GM12878 (cell line): ENCODE measurements at regions not wholly inside any gene's neighbourhood (a gene's known extent, or its start where the extent isn't known, plus 50 kb on each side); places are given as distances from the start of the nearest gene placed in this dataset.

Source experiments
- TAF1 ChIP-seq: IDR thresholded peaks from 2 replicates; pipeline ENCODE4 v1.6.1; 2011; ENCODE audit warnings: mild to moderate bottlenecking, low read depth, low read length, borderline replicate concordance
- TF ChIP-seq, protein P1 (sequence below), 3 experiments: IDR thresholded peaks in 2 of 3; conservative IDR thresholded peaks in 1 of 3; 2 replicates each; pipeline ENCODE4 v1.5.1; 2011; ENCODE audit warnings: low read depth in 3 of 3, low read length in 3 of 3, mild to moderate bottlenecking in 3 of 3, control low read depth in 2 of 3, moderate library complexity in 2 of 3, inconsistent platforms in 1 of 3, mixed read lengths in 1 of 3; ENCODE audit not compliant: control insufficient read depth in 2 of 3, insufficient read depth in 1 of 3; ENCODE audit errors: extremely low read depth in 1 of 3

DNA sequence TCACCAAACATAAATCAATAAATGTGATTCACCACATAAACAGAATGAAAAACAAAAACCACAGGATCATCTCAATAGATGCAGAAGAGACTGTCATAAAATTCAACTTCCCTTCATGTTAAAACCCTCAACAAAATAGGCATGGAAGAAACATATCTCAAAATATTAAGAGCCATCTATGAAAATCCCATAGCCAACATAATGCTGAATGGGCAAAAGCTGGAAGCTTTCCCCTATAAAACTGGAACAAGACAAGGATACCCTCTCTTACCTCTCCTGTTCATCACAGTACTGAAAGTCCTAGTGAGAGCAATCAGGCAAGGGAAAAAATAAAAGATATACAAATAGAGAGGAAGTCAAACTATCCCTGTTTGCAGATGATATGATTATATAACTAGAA, 806.1 kb upstream of the MIR17HG start:
- TF ChIP-seq TAF1 = no peak
- TF ChIP-seq, protein P1, sequence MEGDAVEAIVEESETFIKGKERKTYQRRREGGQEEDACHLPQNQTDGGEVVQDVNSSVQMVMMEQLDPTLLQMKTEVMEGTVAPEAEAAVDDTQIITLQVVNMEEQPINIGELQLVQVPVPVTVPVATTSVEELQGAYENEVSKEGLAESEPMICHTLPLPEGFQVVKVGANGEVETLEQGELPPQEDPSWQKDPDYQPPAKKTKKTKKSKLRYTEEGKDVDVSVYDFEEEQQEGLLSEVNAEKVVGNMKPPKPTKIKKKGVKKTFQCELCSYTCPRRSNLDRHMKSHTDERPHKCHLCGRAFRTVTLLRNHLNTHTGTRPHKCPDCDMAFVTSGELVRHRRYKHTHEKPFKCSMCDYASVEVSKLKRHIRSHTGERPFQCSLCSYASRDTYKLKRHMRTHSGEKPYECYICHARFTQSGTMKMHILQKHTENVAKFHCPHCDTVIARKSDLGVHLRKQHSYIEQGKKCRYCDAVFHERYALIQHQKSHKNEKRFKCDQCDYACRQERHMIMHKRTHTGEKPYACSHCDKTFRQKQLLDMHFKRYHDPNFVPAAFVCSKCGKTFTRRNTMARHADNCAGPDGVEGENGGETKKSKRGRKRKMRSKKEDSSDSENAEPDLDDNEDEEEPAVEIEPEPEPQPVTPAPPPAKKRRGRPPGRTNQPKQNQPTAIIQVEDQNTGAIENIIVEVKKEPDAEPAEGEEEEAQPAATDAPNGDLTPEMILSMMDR (IDR thresholded peaks at IDR 0.05 in 2 of 3, conservative IDR thresholded peaks at IDR 0.05 in 1 of 3; ENCODE audit: control insufficient read depth in 2 of 3, extremely low read depth in 1 of 3, insufficient read depth in 1 of 3, low read depth in 3 of 3, low read length in 3 of 3) = no peak
